Keratinocyte (primary cell): ENCODE measurements at regions not wholly inside any gene's neighbourhood (a gene's known extent, or its start where the extent isn't known, plus 50 kb on each side); places are given as distances from the start of the nearest gene placed in this dataset.

ENCODE experiments used
- EZH2 ChIP-seq: IDR thresholded peaks from one replicate; pipeline ENCODE4 v1.6.1; 2012; ENCODE audit warnings: inconsistent platforms, mild to moderate bottlenecking, low read length, moderate library complexity
- TF ChIP-seq, protein P1 (sequence below), 3 experiments: IDR thresholded peaks in 1 of 3; conservative IDR thresholded peaks in 1 of 3; optimal IDR thresholded peaks in 1 of 3; 2 replicates in 2 of 3; 3 replicates in 1 of 3; pipeline versions ENCODE3 to v1.5.1; 2011; ENCODE audit warnings: low read length in 3 of 3, mild to moderate bottlenecking in 3 of 3, moderate library complexity in 2 of 3, control low read depth in 1 of 3, inconsistent platforms in 1 of 3; ENCODE audit not compliant: insufficient read depth in 2 of 3; ENCODE audit errors: extremely low read depth in 1 of 3

DNA sequence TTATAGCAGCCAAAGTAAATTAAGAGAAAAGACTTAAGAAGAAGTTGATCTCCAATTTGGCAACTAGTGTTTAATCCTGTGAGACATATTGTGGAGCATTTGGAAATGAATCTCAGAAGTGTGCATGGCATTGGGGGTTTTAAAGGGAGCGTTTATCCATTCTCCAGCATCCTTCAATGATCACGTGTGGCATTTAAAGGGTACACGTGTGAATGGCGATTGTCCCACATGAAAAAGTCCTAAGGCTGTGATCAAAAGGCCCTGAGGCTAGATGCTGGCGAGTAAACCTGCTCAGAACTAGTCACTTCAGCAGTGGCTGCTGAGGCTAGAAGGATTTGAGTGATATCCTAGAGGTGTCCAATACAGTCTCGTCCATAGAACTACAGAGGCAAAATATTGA, 315.6 kb upstream of the CDH9 start:
- TF ChIP-seq, protein P1, sequence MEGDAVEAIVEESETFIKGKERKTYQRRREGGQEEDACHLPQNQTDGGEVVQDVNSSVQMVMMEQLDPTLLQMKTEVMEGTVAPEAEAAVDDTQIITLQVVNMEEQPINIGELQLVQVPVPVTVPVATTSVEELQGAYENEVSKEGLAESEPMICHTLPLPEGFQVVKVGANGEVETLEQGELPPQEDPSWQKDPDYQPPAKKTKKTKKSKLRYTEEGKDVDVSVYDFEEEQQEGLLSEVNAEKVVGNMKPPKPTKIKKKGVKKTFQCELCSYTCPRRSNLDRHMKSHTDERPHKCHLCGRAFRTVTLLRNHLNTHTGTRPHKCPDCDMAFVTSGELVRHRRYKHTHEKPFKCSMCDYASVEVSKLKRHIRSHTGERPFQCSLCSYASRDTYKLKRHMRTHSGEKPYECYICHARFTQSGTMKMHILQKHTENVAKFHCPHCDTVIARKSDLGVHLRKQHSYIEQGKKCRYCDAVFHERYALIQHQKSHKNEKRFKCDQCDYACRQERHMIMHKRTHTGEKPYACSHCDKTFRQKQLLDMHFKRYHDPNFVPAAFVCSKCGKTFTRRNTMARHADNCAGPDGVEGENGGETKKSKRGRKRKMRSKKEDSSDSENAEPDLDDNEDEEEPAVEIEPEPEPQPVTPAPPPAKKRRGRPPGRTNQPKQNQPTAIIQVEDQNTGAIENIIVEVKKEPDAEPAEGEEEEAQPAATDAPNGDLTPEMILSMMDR (optimal IDR thresholded peaks at IDR 0.05 in 1 of 3, IDR thresholded peaks at IDR 0.05 in 1 of 3, conservative IDR thresholded peaks at IDR 0.05 in 1 of 3; ENCODE audit: extremely low read depth in 1 of 3, insufficient read depth in 2 of 3, low read length in 3 of 3) = no peak
- no peak for TF ChIP-seq EZH2
